Brain microvascular endothelial cell (primary cell): ENCODE measurements at regions not wholly inside any gene's neighbourhood (a gene's known extent, or its start where the extent isn't known, plus 50 kb on each side); places are given as distances from the start of the nearest gene placed in this dataset.

Experiments used
- DNase-seq: peaks from one replicate; pipeline ENCODE4 v3.0.0-alpha.2; 2020
- H3K27ac ChIP-seq: fragments of 250-450 bp; sonication (Bioruptor Pico); 2 replicates; pipeline ENCODE4 v1.5.1; 2020; ENCODE audit warnings: mild to moderate bottlenecking, moderate library complexity
- H3K27me3 ChIP-seq: fragments of 250-450 bp; sonication (Bioruptor Pico); replicated peaks from 2 replicates; pipeline ENCODE4 v1.5.1; 2020; ENCODE audit warnings: mild to moderate bottlenecking
- H3K36me3 ChIP-seq: fragments of 250-450 bp; sonication (Bioruptor Pico); replicated peaks from 2 replicates; pipeline ENCODE4 v1.5.1; 2020; ENCODE audit warnings: mild to moderate bottlenecking
- H3K4me3 ChIP-seq: 2 replicates; pipeline ENCODE4 v1.5.1; 2011; ENCODE audit warnings: low read depth, mild to moderate bottlenecking, control low read depth, low read length, moderate library complexity
- in situ Hi-C: cut with HindIII; loops from 2 replicates; pipeline ENCODE4 v1.10.0; 2017; ENCODE audit warnings: low sequenced_read_pairs, low pct_ligation_motif_present
- TF ChIP-seq, protein P1 (sequence below): IDR thresholded peaks from 2 replicates; pipeline ENCODE4 v1.5.1; 2011; ENCODE audit warnings: low read depth, mild to moderate bottlenecking, moderate library complexity, low read length, control low read depth, inconsistent platforms; ENCODE audit errors: missing control alignments

DNA sequence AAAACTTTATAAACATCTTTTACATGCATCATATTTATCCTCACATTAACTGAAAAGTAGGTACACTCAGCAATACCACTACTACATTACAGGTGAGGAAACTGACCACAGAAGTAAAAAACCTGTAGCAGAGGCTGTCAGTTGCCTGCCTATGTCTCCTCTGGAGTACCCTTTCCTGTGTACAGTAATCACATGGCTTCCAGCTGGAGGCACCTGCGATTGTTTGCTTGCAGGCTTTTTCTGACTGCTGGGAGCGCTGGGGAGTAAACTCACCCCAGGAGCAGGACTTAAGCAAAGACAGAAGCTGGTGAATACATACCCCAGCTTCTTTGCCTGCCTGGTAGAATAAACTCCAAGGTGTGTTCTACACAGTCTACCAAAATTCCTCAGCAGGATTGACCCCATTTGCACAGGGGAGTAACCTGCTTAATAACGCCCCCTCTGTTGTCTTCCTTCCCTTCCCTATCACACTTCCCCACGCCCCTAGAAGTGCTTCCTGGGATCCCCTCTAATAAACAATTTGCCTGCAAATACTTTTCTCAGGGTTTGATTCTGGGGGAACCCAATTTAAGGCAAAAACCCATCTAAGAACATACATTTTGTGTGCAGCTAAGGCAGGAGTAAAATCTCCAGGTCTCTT, 138.9 kb downstream of the PTH2R start:
- H3K36me3 ChIP-seq, result no peaks in the 10 kb centered on the region
- H3K27ac ChIP-seq, result no peak overlapping the region
- TF ChIP-seq, protein P1, sequence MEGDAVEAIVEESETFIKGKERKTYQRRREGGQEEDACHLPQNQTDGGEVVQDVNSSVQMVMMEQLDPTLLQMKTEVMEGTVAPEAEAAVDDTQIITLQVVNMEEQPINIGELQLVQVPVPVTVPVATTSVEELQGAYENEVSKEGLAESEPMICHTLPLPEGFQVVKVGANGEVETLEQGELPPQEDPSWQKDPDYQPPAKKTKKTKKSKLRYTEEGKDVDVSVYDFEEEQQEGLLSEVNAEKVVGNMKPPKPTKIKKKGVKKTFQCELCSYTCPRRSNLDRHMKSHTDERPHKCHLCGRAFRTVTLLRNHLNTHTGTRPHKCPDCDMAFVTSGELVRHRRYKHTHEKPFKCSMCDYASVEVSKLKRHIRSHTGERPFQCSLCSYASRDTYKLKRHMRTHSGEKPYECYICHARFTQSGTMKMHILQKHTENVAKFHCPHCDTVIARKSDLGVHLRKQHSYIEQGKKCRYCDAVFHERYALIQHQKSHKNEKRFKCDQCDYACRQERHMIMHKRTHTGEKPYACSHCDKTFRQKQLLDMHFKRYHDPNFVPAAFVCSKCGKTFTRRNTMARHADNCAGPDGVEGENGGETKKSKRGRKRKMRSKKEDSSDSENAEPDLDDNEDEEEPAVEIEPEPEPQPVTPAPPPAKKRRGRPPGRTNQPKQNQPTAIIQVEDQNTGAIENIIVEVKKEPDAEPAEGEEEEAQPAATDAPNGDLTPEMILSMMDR, result no peak
- no peak for DNase-seq
- in situ Hi-C loops, result no loop called here
- no peaks in the 10 kb centered on the region for H3K27me3 ChIP-seq
- no peak overlapping the region for H3K4me3 ChIP-seq

DNA sequence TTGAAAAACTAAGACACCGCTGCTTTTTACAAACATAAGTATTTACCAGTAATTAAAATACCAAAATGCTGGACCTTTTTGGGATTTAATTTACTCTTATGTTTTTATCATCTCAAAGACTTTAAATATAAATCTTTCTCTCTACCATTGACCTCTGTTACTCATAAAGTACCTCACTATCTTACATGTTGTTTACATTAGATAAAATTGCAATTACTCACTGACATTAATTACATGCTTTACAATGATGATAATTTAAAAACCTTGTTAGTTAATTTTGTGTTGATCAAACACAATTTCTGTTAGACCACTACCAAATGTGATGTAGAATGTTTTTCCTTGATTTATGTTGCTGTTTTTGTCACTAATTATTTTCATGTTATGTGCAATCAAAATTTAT, 139.5 kb downstream of the PTH2R start:
- in situ Hi-C loops, result no loop called here
- Histone ChIP-seq H3K4me3 (no peak overlapping the region), H3K27me3 (no peaks in the 10 kb centered on the region), H3K36me3 (no peaks in the 10 kb centered on the region), H3K27ac (no peak overlapping the region)
- TF ChIP-seq, protein P1, result no peak
- no peak for DNase-seq

DNA sequence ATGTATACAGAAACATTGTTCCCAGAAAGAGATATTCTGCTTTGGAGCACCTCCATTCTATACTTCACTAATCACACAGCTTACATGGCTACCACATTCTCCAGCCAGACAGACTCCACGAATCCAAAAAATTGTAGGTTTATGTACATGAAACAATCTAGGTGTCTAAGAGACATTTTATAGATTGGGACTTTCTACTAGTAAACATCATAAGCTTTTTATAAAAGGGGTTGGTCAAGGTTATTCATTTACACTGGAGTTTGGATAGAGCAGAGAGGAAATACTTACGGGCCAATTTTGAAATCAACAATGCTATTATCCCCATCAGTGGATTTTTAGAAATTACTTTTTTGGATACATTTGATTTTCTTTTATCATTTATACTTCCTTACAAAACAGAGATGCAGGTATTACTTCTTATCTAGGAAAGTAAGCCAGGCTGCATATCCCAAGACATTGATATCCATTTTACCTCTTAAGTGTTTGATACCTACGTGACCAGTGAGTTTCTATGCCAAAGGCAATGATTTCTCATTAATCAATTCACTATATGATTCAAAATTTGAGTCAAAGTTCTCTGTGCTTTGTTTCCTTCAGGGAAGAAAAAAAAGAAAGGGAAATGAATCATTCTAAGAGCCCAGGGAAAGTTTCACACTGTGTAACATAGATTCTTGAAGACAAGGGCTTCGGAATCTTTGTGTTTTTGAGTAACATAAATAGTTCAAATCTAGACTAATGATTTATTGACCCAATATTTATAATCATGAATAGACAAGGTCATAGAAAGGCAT, 140.5 kb downstream of the PTH2R start:
- DNase-seq, result no peak
- Histone ChIP-seq H3K4me3 (no peak overlapping the region), H3K27me3 (no peaks in the 10 kb centered on the region), H3K36me3 (no peaks in the 10 kb centered on the region), H3K27ac (no peak overlapping the region)
- TF ChIP-seq, protein P1, result no peak
- in situ Hi-C loops, result no loop called here

GRCh38 chr2:208548700-208549099, 142.1 kb downstream of the PTH2R start:
- in situ Hi-C loops, result no loop called here
- H3K27me3 ChIP-seq, result no peaks in the 10 kb centered on the region
- no peak overlapping the region for H3K4me3 ChIP-seq
- no peak for DNase-seq
- no peak overlapping the region for H3K27ac ChIP-seq
- no peaks in the 10 kb centered on the region for H3K36me3 ChIP-seq
- TF ChIP-seq, protein P1, result no peak

DNA sequence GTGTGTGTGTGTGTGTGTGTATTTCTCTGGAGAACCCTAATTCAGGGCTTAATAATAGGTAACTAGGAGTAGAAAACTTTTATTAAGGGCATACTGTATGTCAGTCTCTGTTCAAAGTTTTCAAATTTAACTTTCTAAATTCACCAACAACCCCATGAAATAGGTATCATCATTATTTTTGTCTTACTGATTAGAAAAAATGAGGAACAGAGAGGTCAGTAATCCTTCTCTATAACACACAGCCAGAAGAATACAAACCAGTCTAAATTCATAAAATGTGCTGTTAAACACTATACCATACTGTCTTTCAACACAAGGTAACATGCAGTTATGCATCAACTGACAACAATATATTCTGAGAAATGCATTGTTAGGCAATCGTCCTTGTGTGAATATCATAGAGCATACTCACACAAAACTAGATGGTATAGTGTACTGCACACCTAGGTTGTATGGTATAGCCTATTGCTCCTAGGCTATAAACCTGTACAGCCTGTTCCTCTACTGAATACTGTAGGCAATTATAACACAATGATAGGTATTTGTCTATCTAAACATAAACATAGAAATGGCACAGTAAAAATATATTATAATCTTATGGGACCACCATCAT, 143.1 kb downstream of the PTH2R start:
- no peak overlapping the region for H3K4me3 ChIP-seq
- H3K27me3 ChIP-seq, result no peaks in the 10 kb centered on the region
- in situ Hi-C loops, result no loop called here
- no peak overlapping the region for H3K27ac ChIP-seq
- no peaks in the 10 kb centered on the region for H3K36me3 ChIP-seq
- DNase-seq, result no peak
- TF ChIP-seq, protein P1, result no peak
